Sigmoid colon (tissue), 6 donors: ENCODE measurements at regions not wholly inside any gene's neighbourhood (a gene's known extent, or its start where the extent isn't known, plus 50 kb on each side); places are given as distances from the start of the nearest gene placed in this dataset.

Source experiments
- DNase-seq: peaks from one replicate; pipeline ENCODE4 v3.0.0-alpha.2; 2019
- H3K27ac ChIP-seq, 4 donors: fragments of 200-600 bp; sonication (generic); one replicate each; pipeline ENCODE4 v1.5.1; 2016 to 2019; ENCODE audit warnings: mild to moderate bottlenecking in 1 of 4
- H3K27me3 ChIP-seq, 3 donors: fragments of 200-600 bp; sonication (generic); one replicate each; pipeline ENCODE4 v1.5.1; 2019; ENCODE audit warnings: mild to moderate bottlenecking in 1 of 3
- H3K36me3 ChIP-seq, 4 donors: fragments of 200-600 bp; sonication (generic); one replicate each; pipeline ENCODE4 v1.5.1; 2016 to 2019
- H3K4me1 ChIP-seq, 4 donors: fragments of 200-600 bp; sonication (generic); one replicate each; pipeline ENCODE4 v1.5.1; 2017 to 2019
- H3K4me3 ChIP-seq, 4 donors: fragments of 200-600 bp; sonication (generic); one replicate each; pipeline ENCODE4 v1.5.1; 2017 to 2019; ENCODE audit warnings: mild to moderate bottlenecking in 2 of 4, moderate library complexity in 1 of 4
- H3K9me3 ChIP-seq, 4 donors: fragments of 200-600 bp in 3 of 4; sonication (generic) in 3 of 4; one replicate each; pipeline versions ENCODE4 v1.5.1 to v1.6.1; 2013 to 2019
- CTCF ChIP-seq, 4 experiments: fragments of 450-650 bp in 3 of 4; fragments of 200-600 bp in 1 of 4; IDR thresholded peaks; one replicate each; pipeline ENCODE4 v1.5.1; 2016 to 2019; ENCODE audit warnings: antibody characterized with exemption in 4 of 4, mild to moderate bottlenecking in 3 of 4, moderate library complexity in 2 of 4
- EP300 ChIP-seq, 4 donors: sonication (generic); formaldehyde crosslinking; IDR thresholded peaks; one replicate each; pipeline ENCODE4 v1.6.1; 2017; ENCODE audit warnings: antibody characterized with exemption in 4 of 4
- POLR2A ChIP-seq, 2 donors: fragments of 450-650 bp; IDR thresholded peaks; one replicate each; pipeline ENCODE4 v1.6.1; 2016; ENCODE audit warnings: antibody characterized with exemption in 2 of 2, mild to moderate bottlenecking in 2 of 2, moderate library complexity in 2 of 2
- POLR2AphosphoS5 ChIP-seq, 4 donors: sonication (generic); formaldehyde crosslinking; IDR thresholded peaks; one replicate each; pipeline ENCODE4 v1.6.1; 2017; ENCODE audit warnings: antibody characterized with exemption in 4 of 4
- WGBS, 2 donors: extraction: QIAGEN DNeasy Blood & Tissue Kit; methylation state at CpG; one replicate each; pipeline ENCODE4 v1.1.7; 2013; 5-methylcytosine and 5-hydroxymethylcytosine counted together
- intact Hi-C: fragments of 100-400 bp; cut with DNase I; formaldehyde crosslinking; loops from one replicate; pipeline ENCODE4 v1.15.1; 2023
- donor health status: healthy with polysubstance abuse.
- donor health status: healthy.

- intact Hi-C loops: no loop called here
These were observed 518.9 kb downstream of the BCKDHB start for GRCh38 chr6:80625405-80625804.

GRCh38 chr6:80623066-80623815 is 516.8 kb downstream of the BCKDHB start:
- Histone ChIP-seq H3K27ac (no peak overlapping the region), H3K27me3 (no peaks in the 10 kb centered on the region), H3K4me3 (no peak overlapping the region), H3K36me3 (no peaks in the 10 kb centered on the region), H3K9me3 (peaks cover 0 to 6% (median 0%) of the 10 kb centered on the region in 4 donors), H3K4me1 (no peaks in the 10 kb centered on the region)
- TF ChIP-seq CTCF (IDR thresholded peaks at IDR 0.05) (no peak), POLR2A (IDR thresholded peaks at IDR 0.05) (no peak), EP300 (IDR thresholded peaks at IDR 0.05) (no peak), POLR2AphosphoS5 (IDR thresholded peaks at IDR 0.05) (no peak)
- no peak for DNase-seq
- intact Hi-C loops: no loop called here

More at GRCh38 chr6:80625405-80625804, 518.9 kb downstream of the BCKDHB start:
- Histone ChIP-seq H3K27ac (no peak overlapping the region), H3K4me1 (no peaks in the 10 kb centered on the region), H3K36me3 (no peaks in the 10 kb centered on the region), H3K9me3 (peaks cover 0 to 6% (median 4%) of the 10 kb centered on the region in 4 donors), H3K4me3 (no peak overlapping the region), H3K27me3 (no peaks in the 10 kb centered on the region)
- no peak for DNase-seq
- WGBS, 2 donors: 76 to 84% methylated on average over 1 of the region's 1 CpG
- TF ChIP-seq CTCF (IDR thresholded peaks at IDR 0.05) (no peak), EP300 (IDR thresholded peaks at IDR 0.05) (no peak), POLR2A (IDR thresholded peaks at IDR 0.05) (no peak)

GRCh38 chr6:80622641-80623040 is 516.2 kb downstream of the BCKDHB start:
- Histone ChIP-seq H3K27me3 (no peaks in the 10 kb centered on the region), H3K4me3 (no peak overlapping the region), H3K27ac (no peak overlapping the region), H3K4me1 (no peaks in the 10 kb centered on the region), H3K36me3 (no peaks in the 10 kb centered on the region), H3K9me3 (peaks cover 0 to 6% (median 0%) of the 10 kb centered on the region in 4 donors)
- WGBS, 2 donors: 75 to 79% methylated on average over 1 of the region's 1 CpG
- DNase-seq: no peak
- no peak for TF ChIP-seq POLR2A (IDR thresholded peaks at IDR 0.05)
- TF ChIP-seq EP300 (IDR thresholded peaks at IDR 0.05): no peak
- TF ChIP-seq POLR2AphosphoS5 (IDR thresholded peaks at IDR 0.05): no peak
- no peak for TF ChIP-seq CTCF (IDR thresholded peaks at IDR 0.05)
- intact Hi-C loops: no loop called here

GRCh38 chr6:80618953-80619352 is 512.5 kb downstream of the BCKDHB start:
- intact Hi-C loops: no loop called here
- H3K27me3 ChIP-seq: no peaks in the 10 kb centered on the region
- peaks cover 0 to 4% (median under 1%) of the 10 kb centered on the region in 4 donors for H3K9me3 ChIP-seq
- no peaks in the 10 kb centered on the region for H3K36me3 ChIP-seq
- no peak overlapping the region for H3K27ac ChIP-seq
- DNase-seq: no peak
- TF ChIP-seq POLR2AphosphoS5 (IDR thresholded peaks at IDR 0.05): no peak
- no peak for TF ChIP-seq POLR2A (IDR thresholded peaks at IDR 0.05)
- TF ChIP-seq CTCF (IDR thresholded peaks at IDR 0.05): no peak
- no peak for TF ChIP-seq EP300 (IDR thresholded peaks at IDR 0.05)
- no peak overlapping the region for H3K4me3 ChIP-seq
- 77 to 78% methylated on average over 4 of the region's 4 CpGs for WGBS, 2 donors
- no peaks in the 10 kb centered on the region for H3K4me1 ChIP-seq

GRCh38 chr6:80610846-80611245 is 504.4 kb downstream of the BCKDHB start:
- Histone ChIP-seq H3K9me3 (peaks cover 0 to 4% (median 0%) of the 10 kb centered on the region in 4 donors), H3K27me3 (no peaks in the 10 kb centered on the region), H3K36me3 (no peaks in the 10 kb centered on the region), H3K4me3 (no peak overlapping the region), H3K4me1 (peaks cover 0 to 20% (median 17%) of the 10 kb centered on the region in 4 donors), H3K27ac (no peak overlapping the region)
- intact Hi-C loops: no loop called here
- WGBS, 2 donors: 67 to 77% methylated on average over 1 of the region's 1 CpG
- TF ChIP-seq POLR2AphosphoS5 (IDR thresholded peaks at IDR 0.05) (no peak), CTCF (IDR thresholded peaks at IDR 0.05) (no peak), POLR2A (IDR thresholded peaks at IDR 0.05) (no peak), EP300 (IDR thresholded peaks at IDR 0.05) (no peak)
- no peak for DNase-seq
